ENCODE measurements at regions not wholly inside any gene's neighbourhood (a gene's known extent, or its start where the extent isn't known, plus 50 kb on each side); places are given as distances from the start of the nearest gene placed in this dataset.
A peak's percentile ranks its signal among the peaks of the same experiment; 100 is the strongest.

GRCh38 chr3:156014489-156014888 is 105.9 kb upstream of the KCNAB1 start:
- ATAC-seq (ENCODE audit: low FRiP score in 2 of 2) (no peak), DNase-seq (no peak)
- WGBS, 2 donors: 26 to 51% methylated on average over 4 of the region's 4 CpGs
- no peaks in the 10 kb centered on the region for H3K9me3 ChIP-seq
- H3K27me3 ChIP-seq: no peaks in the 10 kb centered on the region
- H3K27ac ChIP-seq: no peak overlapping the region
- H3K4me3 ChIP-seq: no peak overlapping the region
- H3K4me1 ChIP-seq: no peaks in the 10 kb centered on the region
- H3K36me3 ChIP-seq: no peaks in the 10 kb centered on the region
- TF ChIP-seq POLR2A (IDR thresholded peaks at IDR 0.05) (no peak), CTCF (IDR thresholded peaks at IDR 0.05) (no peak), POLR2AphosphoS5 (IDR thresholded peaks at IDR 0.05) (no peak)

- no peaks in the 10 kb centered on the region for H3K4me1 ChIP-seq
- no peak for TF ChIP-seq POLR2A (IDR thresholded peaks at IDR 0.05)
- no peak for TF ChIP-seq POLR2AphosphoS5 (IDR thresholded peaks at IDR 0.05)
- TF ChIP-seq EP300 (IDR thresholded peaks at IDR 0.05): no peak
- no peak for TF ChIP-seq CTCF (IDR thresholded peaks at IDR 0.05)
- H3K36me3 ChIP-seq: no peaks in the 10 kb centered on the region
- ATAC-seq (ENCODE audit: low FRiP score in 2 of 2) (no peak), DNase-seq (no peak)
- H3K27me3 ChIP-seq: no peaks in the 10 kb centered on the region
- H3K4me3 ChIP-seq: no peak overlapping the region
- no peaks in the 10 kb centered on the region for H3K9me3 ChIP-seq
- WGBS, 2 donors: 87 to 92% methylated on average over 4 of the region's 4 CpGs
- H3K27ac ChIP-seq: no peak overlapping the region
Observed at GRCh38 chr3:156016902-156017301, 103.5 kb upstream of the KCNAB1 start.

- ATAC-seq (ENCODE audit: low FRiP score in 2 of 2) (no peak), DNase-seq (no peak)
- H3K4me3 ChIP-seq: no peak overlapping the region
- no peak for TF ChIP-seq EP300 (IDR thresholded peaks at IDR 0.05)
- TF ChIP-seq CTCF (IDR thresholded peaks at IDR 0.05): no peak
- TF ChIP-seq POLR2AphosphoS5 (IDR thresholded peaks at IDR 0.05): no peak
- no peak for TF ChIP-seq POLR2A (IDR thresholded peaks at IDR 0.05)
- no peaks in the 10 kb centered on the region for H3K4me1 ChIP-seq
- no peaks in the 10 kb centered on the region for H3K27me3 ChIP-seq
- H3K36me3 ChIP-seq: no peaks in the 10 kb centered on the region
- H3K27ac ChIP-seq: no peak overlapping the region
- H3K9me3 ChIP-seq: no peaks in the 10 kb centered on the region
Observed at GRCh38 chr3:156017352-156018030, 102.9 kb upstream of the KCNAB1 start.

GRCh38 chr3:156024904-156025533 is 95.4 kb upstream of the KCNAB1 start:
- ATAC-seq (ENCODE audit: low FRiP score in 2 of 2): peak in 1 of 2 donors; percentile 47
- TF ChIP-seq CTCF (IDR thresholded peaks at IDR 0.05) (no peak), POLR2A (IDR thresholded peaks at IDR 0.05) (no peak), EP300 (IDR thresholded peaks at IDR 0.05) (no peak), POLR2AphosphoS5 (IDR thresholded peaks at IDR 0.05) (no peak)
- Histone ChIP-seq H3K27ac (no peak overlapping the region), H3K4me1 (no peaks in the 10 kb centered on the region), H3K36me3 (no peaks in the 10 kb centered on the region), H3K4me3 (peak overlapping the region in 2 of 4 donors; percentile 8 to 29), H3K27me3 (no peaks in the 10 kb centered on the region), H3K9me3 (no peaks in the 10 kb centered on the region)
- DNase-seq: no peak
- WGBS, 2 donors: 25 to 38% methylated on average over 6 of the region's 6 CpGs

- WGBS, 2 donors: 74 to 81% methylated on average over 4 of the region's 4 CpGs
- H3K4me1 ChIP-seq: no peaks in the 10 kb centered on the region
- no peaks in the 10 kb centered on the region for H3K27me3 ChIP-seq
- H3K27ac ChIP-seq: no peak overlapping the region
- DNase-seq: no peak
- H3K9me3 ChIP-seq: no peaks in the 10 kb centered on the region
- no peaks in the 10 kb centered on the region for H3K36me3 ChIP-seq
- no peak overlapping the region for H3K4me3 ChIP-seq
- TF ChIP-seq EP300 (IDR thresholded peaks at IDR 0.05) (no peak), CTCF (IDR thresholded peaks at IDR 0.05) (no peak), POLR2A (IDR thresholded peaks at IDR 0.05) (no peak), POLR2AphosphoS5 (IDR thresholded peaks at IDR 0.05) (no peak)
- ATAC-seq (ENCODE audit: low FRiP score in 2 of 2): no peak
Observed at GRCh38 chr3:156029208-156029607, 91.2 kb upstream of the KCNAB1 start.
